Fibroblast of pulmonary artery (primary cell): ENCODE measurements at regions not wholly inside any gene's neighbourhood (a gene's known extent, or its start where the extent isn't known, plus 50 kb on each side); places are given as distances from the start of the nearest gene placed in this dataset.

Experiments used
- DNase-seq: peaks from one replicate; pipeline ENCODE4 v3.0.0-alpha.2; 2010; ENCODE audit warnings: low read depth
- H3K4me3 ChIP-seq: replicated peaks from 2 replicates; pipeline ENCODE4 v1.5.1; 2011; ENCODE audit warnings: low read depth, mild to moderate bottlenecking, control low read depth, low read length, moderate library complexity
- TF ChIP-seq, protein P1 (sequence below): IDR thresholded peaks from 2 replicates; pipeline ENCODE4 v1.5.1; 2011; ENCODE audit warnings: mild to moderate bottlenecking, control low read depth, low read length, inconsistent platforms; ENCODE audit errors: missing control alignments

- H3K4me3 ChIP-seq = no peak overlapping the region
- TF ChIP-seq, protein P1, sequence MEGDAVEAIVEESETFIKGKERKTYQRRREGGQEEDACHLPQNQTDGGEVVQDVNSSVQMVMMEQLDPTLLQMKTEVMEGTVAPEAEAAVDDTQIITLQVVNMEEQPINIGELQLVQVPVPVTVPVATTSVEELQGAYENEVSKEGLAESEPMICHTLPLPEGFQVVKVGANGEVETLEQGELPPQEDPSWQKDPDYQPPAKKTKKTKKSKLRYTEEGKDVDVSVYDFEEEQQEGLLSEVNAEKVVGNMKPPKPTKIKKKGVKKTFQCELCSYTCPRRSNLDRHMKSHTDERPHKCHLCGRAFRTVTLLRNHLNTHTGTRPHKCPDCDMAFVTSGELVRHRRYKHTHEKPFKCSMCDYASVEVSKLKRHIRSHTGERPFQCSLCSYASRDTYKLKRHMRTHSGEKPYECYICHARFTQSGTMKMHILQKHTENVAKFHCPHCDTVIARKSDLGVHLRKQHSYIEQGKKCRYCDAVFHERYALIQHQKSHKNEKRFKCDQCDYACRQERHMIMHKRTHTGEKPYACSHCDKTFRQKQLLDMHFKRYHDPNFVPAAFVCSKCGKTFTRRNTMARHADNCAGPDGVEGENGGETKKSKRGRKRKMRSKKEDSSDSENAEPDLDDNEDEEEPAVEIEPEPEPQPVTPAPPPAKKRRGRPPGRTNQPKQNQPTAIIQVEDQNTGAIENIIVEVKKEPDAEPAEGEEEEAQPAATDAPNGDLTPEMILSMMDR = no peak
- DNase-seq = no peak
Measured at GRCh38 chr12:74922642-74923041, 287.0 kb downstream of the KCNC2 start.

GRCh38 chr12:74941670-74942069 is 268.0 kb downstream of the KCNC2 start:
- no peak overlapping the region for H3K4me3 ChIP-seq
- DNase-seq = no peak
- TF ChIP-seq, protein P1 = no peak

GRCh38 chr12:74945771-74946198 is 263.9 kb downstream of the KCNC2 start:
- no peak overlapping the region for H3K4me3 ChIP-seq
- no peak for DNase-seq
- TF ChIP-seq, protein P1 = no peak

DNA sequence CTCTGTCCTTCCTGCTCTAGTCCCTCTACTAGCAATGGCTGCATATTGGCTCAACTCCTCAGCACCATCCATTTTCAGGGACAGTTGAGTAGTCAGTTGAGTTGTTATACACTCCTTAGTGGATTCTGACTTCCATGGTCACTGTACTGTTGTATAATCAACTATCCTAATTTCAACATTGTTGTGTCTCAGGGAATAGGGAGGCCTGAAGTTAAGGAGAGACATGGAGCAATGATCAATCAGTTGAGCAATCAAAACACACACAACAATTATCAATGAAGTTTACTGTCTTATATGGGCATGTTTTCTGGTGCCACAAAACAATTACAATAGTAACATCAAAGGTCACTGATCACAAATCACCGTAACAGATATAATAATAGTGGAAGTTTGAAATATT is 255.9 kb downstream of the KCNC2 start:
- no peak for DNase-seq
- no peak overlapping the region for H3K4me3 ChIP-seq
- TF ChIP-seq, protein P1 = no peak

DNA sequence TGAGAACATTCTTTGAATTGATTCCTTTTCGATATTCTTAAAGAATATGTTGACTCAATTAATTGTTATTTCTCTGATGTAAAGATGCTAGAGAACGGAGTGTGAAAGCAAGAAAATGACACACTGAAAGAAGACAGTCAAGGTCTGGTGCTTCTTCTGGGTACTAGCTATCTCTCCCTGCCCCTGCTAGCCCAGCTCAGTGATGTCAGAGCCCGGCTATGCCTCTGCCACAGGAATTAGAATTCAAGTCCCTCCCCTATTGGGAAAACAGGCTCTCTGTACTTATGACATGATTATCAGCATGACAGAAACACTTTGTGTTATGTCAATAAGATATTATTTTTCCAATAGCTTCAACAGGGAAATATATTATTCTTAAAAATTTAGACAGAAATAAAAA is 252.4 kb downstream of the KCNC2 start:
- no peak overlapping the region for H3K4me3 ChIP-seq
- no peak for DNase-seq
- TF ChIP-seq, protein P1 = no peak

DNA sequence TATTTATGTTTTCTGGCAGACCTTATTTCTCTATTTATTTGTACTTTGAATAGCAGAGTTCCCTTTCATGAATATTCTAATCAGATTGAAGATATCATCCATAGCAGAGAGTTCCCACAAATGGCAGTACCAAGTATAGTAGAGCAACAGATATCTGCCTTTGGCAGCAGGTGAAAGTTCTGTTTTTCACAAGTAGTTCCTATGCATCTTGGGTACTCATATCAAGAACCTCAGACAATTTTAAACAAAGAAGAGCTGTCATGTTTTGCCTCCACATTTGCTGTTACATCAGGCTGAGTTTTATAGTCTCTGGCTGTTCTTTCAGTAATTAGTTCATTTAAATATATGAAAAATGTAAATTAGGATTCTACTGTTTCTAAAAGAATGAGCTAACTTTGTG is 252.0 kb downstream of the KCNC2 start:
- TF ChIP-seq, protein P1 = no peak
- no peak for DNase-seq
- no peak overlapping the region for H3K4me3 ChIP-seq

GRCh38 chr12:74959657-74960056 is 250.0 kb downstream of the KCNC2 start:
- no peak overlapping the region for H3K4me3 ChIP-seq
- TF ChIP-seq, protein P1 = no peak
- DNase-seq = no peak
